VCaP (cell line): ENCODE measurements at regions not wholly inside any gene's neighbourhood (a gene's known extent, or its start where the extent isn't known, plus 50 kb on each side); places are given as distances from the start of the nearest gene placed in this dataset.

Experiments
- H3K27ac ChIP-seq: fragments of 450-650 bp; 2 replicates; pipeline ENCODE4 v1.5.1; 2017
- CTCF ChIP-seq: fragments of 450-650 bp; conservative IDR thresholded peaks from 2 replicates; pipeline ENCODE4 v1.5.1; 2017; ENCODE audit warnings: mild to moderate bottlenecking, moderate library complexity

DNA sequence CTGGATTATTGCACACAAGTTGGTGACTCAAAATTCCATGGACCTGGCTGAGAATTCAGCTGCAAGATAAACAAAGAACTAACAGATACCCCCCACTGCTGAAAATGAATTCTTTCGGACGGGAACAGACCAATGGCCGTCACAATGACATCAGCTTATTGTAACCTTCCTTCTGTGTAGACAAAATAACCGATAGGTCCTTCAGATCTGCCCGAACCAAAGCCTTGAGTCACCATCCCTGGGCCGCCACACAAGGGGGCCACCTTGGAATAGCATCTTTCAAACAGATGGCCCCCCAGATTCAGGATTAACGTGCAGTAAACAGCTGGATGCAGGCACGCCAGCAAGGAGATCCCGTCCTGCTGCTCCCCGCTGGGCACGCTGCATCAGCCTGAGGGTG lies 214.0 kb upstream of the EXOC2 start:
- TF ChIP-seq CTCF = no peak

GRCh38 chr6:905556-905955 lies 212.6 kb upstream of the EXOC2 start:
- no peak overlapping the region for H3K27ac ChIP-seq
- no peak for TF ChIP-seq CTCF

More for the DNA sequence above, 214.0 kb upstream of the EXOC2 start:
- no peak overlapping the region for H3K27ac ChIP-seq

GRCh38 chr6:904994-905393 lies 212.1 kb upstream of the EXOC2 start:
- no peak for TF ChIP-seq CTCF
- no peak overlapping the region for H3K27ac ChIP-seq

DNA sequence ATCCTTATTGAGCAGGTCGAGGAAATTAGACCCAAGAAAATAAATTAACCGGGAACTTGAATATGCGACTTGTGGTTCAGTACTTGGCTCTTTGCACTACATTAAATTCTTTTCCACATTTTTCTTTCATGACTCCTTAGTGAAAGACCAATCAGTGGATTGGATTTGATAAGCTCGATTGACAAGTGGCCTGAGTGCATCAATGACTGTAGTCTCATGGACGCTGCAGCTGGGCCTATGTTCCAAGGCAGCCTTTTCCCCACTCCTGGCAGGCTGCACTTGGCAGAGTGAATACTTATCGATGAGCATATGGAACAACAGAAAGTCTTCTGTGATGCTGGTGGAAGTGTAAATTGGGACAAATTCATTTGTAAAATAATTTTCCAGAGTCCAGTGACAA lies 210.8 kb upstream of the EXOC2 start:
- TF ChIP-seq CTCF = no peak
- H3K27ac ChIP-seq = no peak overlapping the region

- H3K27ac ChIP-seq = peak overlapping the region; percentile 5; the same call in 1 of the 2 replicates
- TF ChIP-seq CTCF = no peak
Observed at GRCh38 chr6:901696-902460, 208.9 kb upstream of the EXOC2 start.

DNA sequence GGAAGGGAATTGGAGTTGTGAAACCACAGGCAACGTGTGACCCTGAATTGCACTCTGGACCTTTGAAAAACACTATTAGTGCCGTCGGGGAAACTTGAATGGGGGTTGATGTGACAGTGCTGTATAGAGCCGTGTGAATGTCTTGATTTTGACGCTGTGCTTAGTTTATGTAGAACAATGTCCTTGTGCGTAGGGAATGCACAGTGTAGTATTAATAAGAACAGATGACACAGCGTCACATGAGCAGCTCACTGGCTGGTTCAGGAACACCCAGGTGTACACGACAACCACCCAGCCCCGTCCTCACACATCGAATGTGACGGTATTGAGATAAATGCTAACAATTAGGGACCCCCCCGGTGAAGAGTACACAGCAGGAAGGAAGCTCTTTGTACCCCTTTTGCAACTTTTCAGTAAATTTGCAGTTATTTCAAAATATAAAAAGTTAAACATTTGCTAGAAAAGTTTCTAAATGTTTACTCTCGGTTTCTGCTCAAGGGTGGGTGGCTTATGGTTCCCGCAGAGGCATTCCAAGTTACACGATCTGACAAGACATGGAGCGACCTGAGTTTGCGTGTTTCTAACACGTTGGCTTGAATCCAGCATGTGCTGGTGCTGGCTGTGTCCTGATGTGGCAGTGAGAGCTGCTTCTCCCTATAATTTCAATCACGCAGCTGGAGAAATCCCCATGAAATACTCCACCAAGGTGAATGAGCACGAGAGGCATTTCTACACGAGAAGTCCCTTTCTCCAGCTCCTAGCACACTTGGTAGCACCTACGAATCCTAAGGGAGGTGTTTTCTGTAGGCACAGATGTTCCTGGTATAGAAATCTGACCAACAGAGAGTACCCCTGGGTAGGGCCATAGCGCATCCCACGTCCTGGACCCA lies 208.0 kb upstream of the EXOC2 start:
- no peak for TF ChIP-seq CTCF

DNA sequence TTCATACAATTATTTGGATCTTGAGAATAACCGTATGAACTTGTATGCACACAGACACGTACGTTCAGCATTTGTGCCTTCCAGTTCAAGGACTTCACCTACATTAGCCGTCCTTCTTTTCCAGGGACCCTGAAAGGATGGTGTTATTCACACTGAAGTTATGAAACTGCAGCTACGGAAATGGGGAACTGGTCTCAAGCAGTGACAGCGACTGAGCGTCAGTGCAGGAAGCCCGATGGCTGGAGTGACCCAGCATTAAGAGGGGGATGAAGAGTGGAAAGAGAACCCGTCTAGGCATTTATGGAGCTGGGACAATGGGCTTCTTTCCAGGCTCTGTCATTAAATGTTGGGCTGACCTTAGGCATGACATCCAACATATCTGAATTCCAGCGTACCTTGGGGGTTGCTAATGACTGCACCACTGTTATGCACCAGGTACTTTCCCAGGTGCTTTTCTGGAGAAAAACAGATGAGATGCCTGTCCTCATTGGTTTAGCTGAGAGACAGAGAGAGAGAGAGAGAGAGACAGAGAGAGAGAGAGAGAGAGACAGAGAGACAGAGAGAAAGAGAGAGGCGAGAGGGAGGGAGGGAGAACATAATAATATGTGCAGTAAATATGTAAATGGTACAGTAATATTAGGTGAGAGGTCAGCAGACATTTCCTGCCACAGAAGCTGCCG lies 204.7 kb upstream of the EXOC2 start:
- no peak for TF ChIP-seq CTCF
- no peak overlapping the region for H3K27ac ChIP-seq

More for the DNA sequence above, 208.0 kb upstream of the EXOC2 start:
- H3K27ac ChIP-seq = no peak overlapping the region
